HFFc6 (cell line): ENCODE measurements at regions not wholly inside any gene's neighbourhood (a gene's known extent, or its start where the extent isn't known, plus 50 kb on each side); places are given as distances from the start of the nearest gene placed in this dataset.

Experiments used
- DNase-seq: peaks from one replicate; pipeline ENCODE4 v3.0.0-alpha.2; 2018
- H3K27ac Mint-ChIP-seq: 2 replicates; pipeline ENCODE4 v1.8.0; 2020; ENCODE audit warnings: mild to moderate bottlenecking, mixed read lengths
- H3K27me3 Mint-ChIP-seq: 2 replicates; pipeline ENCODE4 v1.8.0; 2021; ENCODE audit warnings: mild to moderate bottlenecking, moderate library complexity, mixed read lengths; ENCODE audit not compliant: insufficient read depth
- H3K36me3 Mint-ChIP-seq: 2 replicates; pipeline ENCODE4 v1.8.0; 2021; ENCODE audit warnings: low read depth, mixed read lengths
- H3K4me1 Mint-ChIP-seq: 2 replicates; pipeline ENCODE4 v1.8.0; 2020; ENCODE audit warnings: low read depth, mixed read lengths
- H3K4me3 Mint-ChIP-seq: 2 replicates; pipeline ENCODE4 v1.8.0; 2020; ENCODE audit warnings: mild to moderate bottlenecking, moderate library complexity, mixed read lengths
- H3K9me3 Mint-ChIP-seq: 2 replicates; pipeline ENCODE4 v1.8.0; 2020; ENCODE audit warnings: mild to moderate bottlenecking, mixed read lengths
- CTCF ChIP-seq: fragments of 200-600 bp; sonication (generic); IDR thresholded peaks from 2 replicates; pipeline ENCODE4 v1.5.0; 2021; ENCODE audit warnings: antibody characterized with exemption, mild to moderate bottlenecking

- Mint-ChIP-seq H3K4me1 (no peaks in the 10 kb centered on the region), H3K36me3 (peaks cover 6% of the 10 kb centered on the region), H3K27me3 (no peaks in the 10 kb centered on the region; the same call in none of the 2 replicates), H3K4me3 (no peak overlapping the region), H3K9me3 (peaks cover 11% of the 10 kb centered on the region), H3K27ac (no peak overlapping the region)
- no peak for TF ChIP-seq CTCF
- no peak for DNase-seq
Observed at GRCh38 chr11:116465056-116465455, 307.7 kb downstream of the BUD13 start.

- no peak for TF ChIP-seq CTCF
- Mint-ChIP-seq H3K4me1 (no peaks in the 10 kb centered on the region), H3K27ac (no peak overlapping the region), H3K4me3 (no peak overlapping the region), H3K9me3 (peaks cover 16% of the 10 kb centered on the region), H3K27me3 (peaks cover 4% of the 10 kb centered on the region), H3K36me3 (no peaks in the 10 kb centered on the region; the same call in 1 of the 2 replicates)
- no peak for DNase-seq
Observed at GRCh38 chr11:116461789-116462188, 311.0 kb downstream of the BUD13 start.

GRCh38 chr11:116460156-116460920 is 312.4 kb downstream of the BUD13 start:
- Mint-ChIP-seq H3K36me3 (no peaks in the 10 kb centered on the region; the same call in 1 of the 2 replicates), H3K4me3 (no peak overlapping the region), H3K27ac (no peak overlapping the region), H3K4me1 (no peaks in the 10 kb centered on the region), H3K9me3 (peaks cover 16% of the 10 kb centered on the region), H3K27me3 (peaks cover 4% of the 10 kb centered on the region)
- TF ChIP-seq CTCF = no peak
- no peak for DNase-seq

DNA sequence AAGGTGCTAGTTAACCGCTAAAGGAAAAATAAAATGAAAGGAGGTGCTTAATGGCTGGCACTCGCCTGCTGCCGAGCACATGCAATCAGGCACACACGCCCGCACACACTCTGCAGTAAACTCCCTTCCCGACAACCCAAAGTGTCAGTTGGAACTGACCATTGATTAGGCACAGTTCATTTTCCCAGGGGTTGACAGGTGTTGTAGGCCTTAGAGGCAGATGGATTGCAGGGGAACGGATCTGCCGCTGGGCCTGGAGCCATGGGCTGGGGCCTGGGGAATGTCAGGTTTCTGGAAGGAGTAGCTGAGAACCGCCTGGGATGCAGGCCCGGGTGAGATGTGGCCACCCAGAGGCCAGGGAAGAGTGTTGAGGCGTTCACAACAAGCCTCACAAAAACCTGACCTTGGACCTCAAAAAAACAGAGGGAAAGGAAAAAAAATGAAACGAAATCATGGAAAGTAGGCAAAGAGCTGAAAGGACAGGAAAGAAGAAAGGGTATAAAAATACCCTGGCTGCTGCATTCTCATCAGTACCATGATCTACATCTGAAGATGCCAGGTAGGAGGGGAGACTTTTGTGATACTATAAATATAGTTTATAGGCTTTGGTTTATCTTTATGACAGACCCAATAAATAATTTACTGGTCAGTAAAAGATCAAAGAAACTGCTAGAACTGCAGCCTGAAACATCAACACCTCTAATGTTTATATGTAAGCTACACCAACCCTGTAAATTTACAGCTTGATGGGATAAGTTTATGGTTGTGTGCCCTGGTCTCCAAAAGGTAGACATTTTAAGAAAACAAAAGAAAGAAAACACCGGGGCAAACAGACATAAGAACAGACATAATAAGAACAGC is 313.4 kb downstream of the BUD13 start:
- Mint-ChIP-seq H3K9me3 (peaks cover 19% of the 10 kb centered on the region), H3K4me1 (no peaks in the 10 kb centered on the region), H3K27me3 (peaks cover 4% of the 10 kb centered on the region), H3K27ac (no peak overlapping the region), H3K4me3 (no peak overlapping the region), H3K36me3 (no peaks in the 10 kb centered on the region; the same call in 1 of the 2 replicates)
- TF ChIP-seq CTCF = no peak
- no peak for DNase-seq

DNA sequence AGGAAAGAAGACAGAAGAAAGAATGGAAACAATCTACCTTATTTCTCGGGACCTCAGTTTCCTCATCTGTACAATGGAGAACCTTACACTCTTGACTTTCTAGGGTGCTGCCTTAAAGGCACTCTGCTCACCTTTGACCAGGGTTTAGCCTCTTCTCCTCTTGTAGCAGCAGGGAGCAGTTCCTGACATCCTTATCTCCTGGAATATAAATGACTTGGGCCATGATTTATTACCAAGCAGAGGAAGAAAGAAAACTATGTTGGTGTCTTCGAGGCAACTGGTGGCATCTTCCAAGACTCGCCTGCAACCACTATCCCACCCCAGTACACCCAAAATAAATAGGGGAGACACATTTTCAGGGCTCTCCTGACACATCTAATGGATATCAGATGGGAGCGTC is 314.2 kb downstream of the BUD13 start:
- no peak for TF ChIP-seq CTCF
- H3K27me3 Mint-ChIP-seq = peaks cover 4% of the 10 kb centered on the region
- no peaks in the 10 kb centered on the region for H3K4me1 Mint-ChIP-seq
- H3K9me3 Mint-ChIP-seq = peaks cover 19% of the 10 kb centered on the region
- no peak overlapping the region for H3K4me3 Mint-ChIP-seq
- no peak for DNase-seq
- H3K27ac Mint-ChIP-seq = no peak overlapping the region
- no peaks in the 10 kb centered on the region; the same call in 1 of the 2 replicates for H3K36me3 Mint-ChIP-seq
